K562 (cell line): ENCODE measurements at regions not wholly inside any gene's neighbourhood (a gene's known extent, or its start where the extent isn't known, plus 50 kb on each side); places are given as distances from the start of the nearest gene placed in this dataset.

Source experiments
- ATF6 ChIP-seq: sonication (generic); formaldehyde crosslinking; IDR thresholded peaks from 2 replicates; pipeline ENCODE4 v1.4.0; 2020; ENCODE audit warnings: mild to moderate bottlenecking, missing genetic modification reagents
- DACH1 ChIP-seq: fragments of 450-650 bp; IDR thresholded peaks from 2 replicates; pipeline ENCODE4 v1.6.1; 2018; ENCODE audit not compliant: partially characterized antibody
- E2F5 ChIP-seq: sonication (generic); formaldehyde crosslinking; IDR thresholded peaks from 2 replicates; pipeline ENCODE4 v1.8.0; 2022; ENCODE audit warnings: mild to moderate bottlenecking, missing genetic modification reagents
- ELF1 ChIP-seq: fragments of 200-800 bp; sonication (Bioruptor generic); IDR thresholded peaks from 2 replicates; pipeline ENCODE4 v1.6.1; 2016; ENCODE audit warnings: missing genetic modification characterization, missing compliant biosample characterization
- ETV6 ChIP-seq, 3 experiments: fragments of 150-350 bp in 1 of 3; sonication (generic) in 1 of 3; formaldehyde crosslinking in 1 of 3; IDR thresholded peaks; 2 replicates each; pipeline versions ENCODE4 v1.6.1 to v1.8.0; 2014 to 2022; ENCODE audit warnings: borderline replicate concordance in 2 of 3, low read depth in 2 of 3, antibody characterized with exemption in 1 of 3, low read length in 1 of 3, mild to moderate bottlenecking in 1 of 3, missing genetic modification reagents in 1 of 3
- HDAC8 ChIP-seq: fragments of 450-650 bp; IDR thresholded peaks from 2 replicates; pipeline ENCODE4 v1.6.1; 2016; ENCODE audit warnings: mild to moderate bottlenecking, missing genetic modification characterization, moderate library complexity, missing compliant biosample characterization
- HNRNPL ChIP-seq: fragments of 200-400 bp; formaldehyde crosslinking; IDR thresholded peaks from 2 replicates; pipeline ENCODE4 v1.6.1; 2017; ENCODE audit warnings: low read depth, mild to moderate bottlenecking, low read length
- ID3 ChIP-seq, 2 experiments: fragments of 250-450 bp in 1 of 2; fragments of 450-650 bp in 1 of 2; sonication (Bioruptor Pico) in 1 of 2; IDR thresholded peaks; 2 replicates each; pipeline versions ENCODE4 v1.6.1 to v1.8.0; 2016 to 2021; ENCODE audit warnings: mild to moderate bottlenecking in 2 of 2, moderate library complexity in 2 of 2, missing compliant biosample characterization in 1 of 2, missing genetic modification characterization in 1 of 2
- JUNB ChIP-seq: fragments of 450-650 bp; formaldehyde crosslinking; conservative IDR thresholded peaks from 2 replicates; pipeline ENCODE4 v1.4.0; 2020; ENCODE audit warnings: mild to moderate bottlenecking
- JUND ChIP-seq, 2 experiments: IDR thresholded peaks; 2 replicates in 1 of 2; 3 replicates in 1 of 2; pipeline ENCODE4 v1.6.1; 2011; ENCODE audit warnings: borderline replicate concordance in 2 of 2, low read depth in 2 of 2, low read length in 2 of 2, improper control_type of control experiment in 1 of 2, missing biosample characterization in 1 of 2, missing genetic modification characterization in 1 of 2, missing genetic modification reagents in 1 of 2
- KDM2B ChIP-seq: fragments of 250-450 bp; sonication (Bioruptor Pico); IDR thresholded peaks from 2 replicates; pipeline ENCODE4 v1.8.0; 2021; ENCODE audit warnings: mild to moderate bottlenecking, moderate library complexity
- MITF ChIP-seq: IDR thresholded peaks from 2 replicates; pipeline ENCODE4 v1.6.1; 2014; ENCODE audit warnings: antibody characterized with exemption
- NELFE ChIP-seq: IDR thresholded peaks from 2 replicates; pipeline ENCODE4 v1.6.1; 2011; ENCODE audit warnings: mild to moderate bottlenecking; ENCODE audit not compliant: insufficient read depth, insufficient read length
- PURB ChIP-seq: sonication (generic); formaldehyde crosslinking; IDR thresholded peaks from 2 replicates; pipeline ENCODE4 v1.9.0; 2021; ENCODE audit warnings: low read depth, mild to moderate bottlenecking, missing genetic modification reagents
- SMAD4 ChIP-seq: fragments of 250-450 bp; sonication (Bioruptor Pico); conservative IDR thresholded peaks from 2 replicates; pipeline ENCODE4 v1.8.0; 2021; ENCODE audit warnings: inconsistent platforms, mild to moderate bottlenecking, moderate library complexity
- SMARCA4 ChIP-seq: fragments of 450-650 bp; IDR thresholded peaks from 2 replicates; pipeline ENCODE4 v1.6.1; 2016
- SREBF2 ChIP-seq: sonication (generic); formaldehyde crosslinking; IDR thresholded peaks from 2 replicates; pipeline ENCODE4 v1.4.0; 2020; ENCODE audit warnings: mild to moderate bottlenecking, missing genetic modification reagents
- TBP ChIP-seq: optimal IDR thresholded peaks from 2 replicates; pipeline ENCODE3; 2011; ENCODE audit warnings: low read depth, low read length, improper control_type of control experiment
- TEAD4 ChIP-seq, 2 experiments: sonication (generic) in 1 of 2; formaldehyde crosslinking in 1 of 2; IDR thresholded peaks; 2 replicates each; pipeline versions ENCODE4 v1.6.1 to v1.8.0; 2012 to 2022; ENCODE audit warnings: borderline replicate concordance in 1 of 2, inconsistent platforms in 1 of 2, low read length in 1 of 2, mild to moderate bottlenecking in 1 of 2, missing genetic modification reagents in 1 of 2
- ZBTB17 ChIP-seq: fragments of 450-650 bp; formaldehyde crosslinking; IDR thresholded peaks from 2 replicates; pipeline ENCODE4 v1.4.0; 2020; ENCODE audit warnings: mild to moderate bottlenecking
- ZNF12 ChIP-seq: sonication (generic); formaldehyde crosslinking; IDR thresholded peaks from 2 replicates; pipeline ENCODE4 v1.4.0; 2020; ENCODE audit warnings: mild to moderate bottlenecking, missing genetic modification reagents
- ZNF184 ChIP-seq: sonication (generic); formaldehyde crosslinking; IDR thresholded peaks from 2 replicates; pipeline ENCODE4 v1.5.0; 2020; ENCODE audit warnings: missing genetic modification reagents
- ZNF197 ChIP-seq: fragments of 200-800 bp; sonication (Bioruptor generic); IDR thresholded peaks from 2 replicates; pipeline ENCODE4 v1.6.1; 2016; ENCODE audit warnings: low read depth, missing genetic modification characterization, missing compliant biosample characterization
- ZNF324 ChIP-seq: fragments of 250-450 bp; sonication (Bioruptor Pico); IDR thresholded peaks from 2 replicates; pipeline ENCODE4 v1.4.0; 2020; ENCODE audit warnings: mild to moderate bottlenecking
- ZNF347 ChIP-seq: fragments of 450-650 bp; formaldehyde crosslinking; IDR thresholded peaks from 2 replicates; pipeline ENCODE4 v1.4.0; 2020; ENCODE audit warnings: low read depth, mild to moderate bottlenecking, moderate library complexity

- TF ChIP-seq TEAD4 (IDR thresholded peaks at IDR 0.05; ENCODE audit: low read length) = peak; percentile 39
- TF ChIP-seq TEAD4 (CRISPR knock-in tag; IDR thresholded peaks at IDR 0.05; ENCODE audit: borderline replicate concordance) = no peak
- no peak for TF ChIP-seq E2F5 (CRISPR knock-in tag)
- no peak for TF ChIP-seq KDM2B (CRISPR knock-in tag)
- TF ChIP-seq NELFE = no peak
- no peak for TF ChIP-seq HNRNPL
- TF ChIP-seq ATF6 (CRISPR knock-in tag) = no peak
- TF ChIP-seq ZNF347 (CRISPR knock-in tag) = no peak
- TF ChIP-seq ZNF324 (CRISPR knock-in tag) = no peak
- TF ChIP-seq JUNB (CRISPR knock-in tag) = no peak
- TF ChIP-seq TBP = no peak
- TF ChIP-seq ELF1 (tag) = no peak
- no peak for TF ChIP-seq JUND (IDR thresholded peaks at IDR 0.05; ENCODE audit: borderline replicate concordance, low read depth, low read length)
- no peak for TF ChIP-seq JUND (tag; IDR thresholded peaks at IDR 0.05; ENCODE audit: borderline replicate concordance, low read depth, low read length)
- no peak for TF ChIP-seq ETV6 (IDR thresholded peaks at IDR 0.05; ENCODE audit: borderline replicate concordance in 1 of 2, low read depth in 2 of 2, low read length in 1 of 2)
- TF ChIP-seq ETV6 (CRISPR knock-in tag; IDR thresholded peaks at IDR 0.05; ENCODE audit: borderline replicate concordance) = no peak
- no peak for TF ChIP-seq ZBTB17 (CRISPR knock-in tag)
- TF ChIP-seq HDAC8 (tag) = no peak
- no peak for TF ChIP-seq MITF
- peak; percentile 62 for TF ChIP-seq SMARCA4
- TF ChIP-seq SMAD4 (CRISPR knock-in tag) = 0 out of 2 replicates have a peak, but pooled peaks have one; percentile 36
- TF ChIP-seq ZNF184 (CRISPR knock-in tag) = no peak
- no peak for TF ChIP-seq ZNF197 (CRISPR knock-in tag)
- no peak for TF ChIP-seq SREBF2 (CRISPR knock-in tag)
- TF ChIP-seq DACH1 = peak; percentile 42
- TF ChIP-seq ID3 (CRISPR knock-in tag; IDR thresholded peaks at IDR 0.05) = no peak
- TF ChIP-seq ID3 (tag; IDR thresholded peaks at IDR 0.05) = no peak
- TF ChIP-seq ZNF12 = no peak
- TF ChIP-seq PURB (CRISPR knock-in tag) = no peak
These were observed 68.7 kb upstream of the MED13L start (continued) for GRCh38 chr12:116346222-116346621.
